DMS53 treated with DMSO at 0.1 percent for 48 hours (cell line): ENCODE measurements at regions not wholly inside any gene's neighbourhood (a gene's known extent, or its start where the extent isn't known, plus 50 kb on each side); places are given as distances from the start of the nearest gene placed in this dataset.
"Not testable (repeated sequence)": the region's sequence is repeated elsewhere in the genome, so short reads cannot be mapped to it uniquely, and the experiment has no call there.

Experiments
- DNase-seq: peaks from one replicate; lab custom pipeline; 2025; ENCODE audit not compliant: unreplicated experiment; lab: John Stamatoyannopoulos, UW

GRCh38 chr5:118211606-118212005 is 776.7 kb downstream of the DTWD2 start:
- no peak for DNase-seq

- no peak for DNase-seq
These were observed 780.3 kb downstream of the DTWD2 start for GRCh38 chr5:118208031-118208453.

GRCh38 chr5:118199801-118200200 is 788.5 kb downstream of the DTWD2 start:
- no peak for DNase-seq

GRCh38 chr5:118196229-118196628 is 792.1 kb downstream of the DTWD2 start:
- DNase-seq, result no peak

- DNase-seq, result no peak
These were observed 793.1 kb downstream of the DTWD2 start for GRCh38 chr5:118195211-118195610.

- DNase-seq, result no peak
These were observed 795.0 kb downstream of the DTWD2 start for GRCh38 chr5:118193194-118193905.

GRCh38 chr5:118185018-118185417 is 803.3 kb downstream of the DTWD2 start:
- no peak for DNase-seq

GRCh38 chr5:118176146-118176545 is 812.2 kb downstream of the DTWD2 start:
- DNase-seq, result no peak

- DNase-seq, result no peak
These were observed 813.7 kb downstream of the DTWD2 start for GRCh38 chr5:118174671-118175070.

GRCh38 chr5:118173340-118173739 is 815.0 kb downstream of the DTWD2 start:
- no peak for DNase-seq

GRCh38 chr5:118165619-118166018 is 822.7 kb downstream of the DTWD2 start:
- DNase-seq, result no peak

GRCh38 chr5:118156181-118156580 is 832.2 kb downstream of the DTWD2 start:
- DNase-seq, result no peak

GRCh38 chr5:118146824-118147223 is 841.5 kb downstream of the DTWD2 start:
- DNase-seq, result no peak

- no peak for DNase-seq
These were observed 843.8 kb downstream of the DTWD2 start for GRCh38 chr5:118144540-118144939.

- DNase-seq, result no peak
These were observed 849.0 kb downstream of the DTWD2 start for GRCh38 chr5:118139361-118139760.

- DNase-seq, result no peak
These were observed 862.2 kb downstream of the DTWD2 start for GRCh38 chr5:118126159-118126558.

GRCh38 chr5:118125687-118126086 is 862.7 kb downstream of the DTWD2 start:
- no peak for DNase-seq

- no peak for DNase-seq
These were observed 867.1 kb downstream of the DTWD2 start for GRCh38 chr5:118121258-118121657.

GRCh38 chr5:118115791-118116190 is 872.6 kb downstream of the DTWD2 start:
- DNase-seq, result no peak

GRCh38 chr5:118111956-118112355 is 876.4 kb downstream of the DTWD2 start:
- DNase-seq, result no peak

GRCh38 chr5:118107246-118107645 is 881.1 kb downstream of the DTWD2 start:
- not testable (repeated sequence) for DNase-seq

GRCh38 chr5:118098716-118099115 is 889.6 kb downstream of the DTWD2 start:
- no peak for DNase-seq

- no peak for DNase-seq
These were observed 893.2 kb downstream of the DTWD2 start for GRCh38 chr5:118095115-118095514.
